GM21360 (cell line): ENCODE measurements at regions not wholly inside any gene's neighbourhood (a gene's known extent, or its start where the extent isn't known, plus 50 kb on each side); places are given as distances from the start of the nearest gene placed in this dataset.

Source experiments
- ATAC-seq: cut with Tn5 transposase; IDR thresholded peaks from one replicate; pipeline ENCODE4 v1.9.1; 2021; ENCODE audit warnings: mild to moderate bottlenecking, moderate library complexity; ENCODE audit not compliant: unreplicated experiment

- no peak for ATAC-seq
Measured at GRCh38 chr1:219405531-219406331, 207.2 kb downstream of the ZC3H11B start.

GRCh38 chr1:219404629-219405028 lies 208.3 kb downstream of the ZC3H11B start:
- ATAC-seq, result no peak

- no peak for ATAC-seq
Measured at GRCh38 chr1:219402925-219403324, 210.0 kb downstream of the ZC3H11B start.

- ATAC-seq, result no peak
Measured at GRCh38 chr1:219401724-219402625, 210.9 kb downstream of the ZC3H11B start.

- ATAC-seq, result no peak
Measured at GRCh38 chr1:219399446-219399845, 213.5 kb downstream of the ZC3H11B start.

- no peak for ATAC-seq
Measured at GRCh38 chr1:219398815-219399396, 214.0 kb downstream of the ZC3H11B start.

GRCh38 chr1:219397511-219397910 lies 215.4 kb downstream of the ZC3H11B start:
- no peak for ATAC-seq

- no peak for ATAC-seq
Measured at GRCh38 chr1:219391297-219391696, 217.6 kb downstream of the LYPLAL1 start.

- no peak for ATAC-seq
Measured at GRCh38 chr1:219387211-219387610, 213.5 kb downstream of the LYPLAL1 start.

GRCh38 chr1:219385787-219386427 lies 212.2 kb downstream of the LYPLAL1 start:
- peak; percentile 92 for ATAC-seq

- ATAC-seq, result no peak
Measured at GRCh38 chr1:219383281-219383680, 209.6 kb downstream of the LYPLAL1 start.

- ATAC-seq, result no peak
Measured at GRCh38 chr1:219381396-219381795, 207.7 kb downstream of the LYPLAL1 start.

- ATAC-seq, result no peak
Measured at GRCh38 chr1:219380463-219380862, 206.8 kb downstream of the LYPLAL1 start.

- ATAC-seq, result no peak
Measured at GRCh38 chr1:219379691-219380090, 206.0 kb downstream of the LYPLAL1 start.

- no peak for ATAC-seq
Measured at GRCh38 chr1:219374636-219375035, 201.0 kb downstream of the LYPLAL1 start.

GRCh38 chr1:219374046-219374566 lies 200.4 kb downstream of the LYPLAL1 start:
- ATAC-seq, result no peak

GRCh38 chr1:219373616-219373935 lies 199.9 kb downstream of the LYPLAL1 start:
- no peak for ATAC-seq

GRCh38 chr1:219372916-219373615 lies 199.4 kb downstream of the LYPLAL1 start:
- no peak for ATAC-seq

- no peak for ATAC-seq
Measured at GRCh38 chr1:219371471-219371870, 197.8 kb downstream of the LYPLAL1 start.

GRCh38 chr1:219367496-219367895 lies 193.8 kb downstream of the LYPLAL1 start:
- no peak for ATAC-seq
